ENCODE measurements at regions not wholly inside any gene's neighbourhood (a gene's known extent, or its start where the extent isn't known, plus 50 kb on each side); places are given as distances from the start of the nearest gene placed in this dataset.

DNA sequence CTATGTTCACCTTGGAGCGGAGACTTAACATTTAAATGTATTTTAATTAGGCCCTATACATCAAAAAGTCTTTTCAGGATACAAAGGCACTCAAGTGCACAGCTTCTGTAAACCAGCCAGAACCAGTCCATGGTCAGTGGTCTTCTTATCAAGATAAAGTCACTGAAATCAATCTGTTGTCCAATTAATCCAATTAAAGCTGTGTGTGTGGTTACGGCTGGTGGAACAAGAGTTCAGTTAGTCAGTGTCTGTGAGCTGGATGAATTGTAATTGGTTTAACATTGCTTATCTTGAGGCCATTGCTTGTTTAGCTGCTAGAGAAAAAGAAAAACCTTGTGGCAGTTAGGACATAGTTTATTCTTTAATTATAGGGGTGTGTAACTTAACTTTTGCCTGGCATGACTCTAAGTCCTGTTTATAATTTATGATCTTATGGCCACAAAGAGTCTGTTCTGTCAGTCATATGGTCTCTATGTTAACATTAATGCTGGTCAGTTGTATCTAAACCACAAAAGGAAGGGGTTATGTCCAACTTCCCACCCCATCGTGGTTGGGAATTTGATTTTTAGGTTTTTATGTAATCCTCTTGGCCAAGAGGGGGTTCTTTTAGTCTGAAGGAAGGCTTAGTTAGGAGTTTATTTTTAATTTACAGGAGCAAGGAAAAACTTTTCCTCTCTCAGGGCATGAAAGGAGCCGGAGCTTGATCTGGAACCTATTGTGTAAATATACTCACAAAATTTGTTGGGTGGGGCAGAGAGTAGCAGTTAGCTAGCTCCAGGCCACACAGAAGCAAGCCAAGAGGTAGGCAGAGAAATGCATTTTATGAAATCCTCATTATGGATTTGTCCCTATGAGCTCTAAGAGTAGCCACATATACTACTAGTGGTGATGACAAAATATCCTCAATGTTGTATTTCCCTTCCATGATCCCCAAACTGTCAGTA is 665.7 kb upstream of the ACTRT1 start:
- Histone ChIP-seq H4K12ac (ENCODE audit: low read depth, low read length) (no peak overlapping the region), H3K79me1 (ENCODE audit: low read length) (no peaks in the 10 kb centered on the region), H4K91ac (ENCODE audit: low read depth, low read length) (no peak overlapping the region), H3K9me3 (ENCODE audit: insufficient read depth, low read depth, low read length) (no peaks in the 10 kb centered on the region), H3K4me1 (ENCODE audit: control insufficient read depth in 1 of 2, insufficient read depth in 2 of 2, low read length in 2 of 2) (no peaks in the 10 kb centered on the region), H3K27me3 (ENCODE audit: insufficient read depth, low read length) (no peaks in the 10 kb centered on the region), H3K4me3 (ENCODE audit: low read depth, low read length) (no peak overlapping the region), H3K4ac (ENCODE audit: low read depth, low read length) (no peak overlapping the region), H4K8ac (ENCODE audit: low read depth, low read length) (no peak overlapping the region), H3K27ac (ENCODE audit: low read depth, low read length) (no peak overlapping the region), H3K36me3 (ENCODE audit: control insufficient read depth in 1 of 2, insufficient read depth in 2 of 2, low read length in 2 of 2) (no peaks in the 10 kb centered on the region), H2AFZ (ENCODE audit: insufficient read depth, low read length, poor library complexity) (no peak overlapping the region), H3K23ac (ENCODE audit: low read length) (no peak overlapping the region), H3K79me2 (ENCODE audit: control insufficient read depth, insufficient read depth, low read length, poor library complexity) (no peaks in the 10 kb centered on the region), H2BK12ac (ENCODE audit: low read length) (no peak overlapping the region), H3K4me2 (ENCODE audit: low read length) (no peak overlapping the region), H2BK5ac (ENCODE audit: low read depth, low read length, poor library complexity) (no peak overlapping the region), H3K18ac (ENCODE audit: low read length) (no peak overlapping the region), H2AK5ac (ENCODE audit: low read length) (no peak overlapping the region), H3K14ac (ENCODE audit: low read length) (no peak overlapping the region), H3K9ac (ENCODE audit: low read length) (no peak overlapping the region), H2BK120ac (ENCODE audit: insufficient read depth, low read length, poor library complexity) (no peak overlapping the region)
- WGBS (ENCODE audit: extremely low coverage, insufficient coverage, insufficient read length) = no CpG with 5 or more reads among the region's 4 CpGs
- DNase-seq = no peak

DNA sequence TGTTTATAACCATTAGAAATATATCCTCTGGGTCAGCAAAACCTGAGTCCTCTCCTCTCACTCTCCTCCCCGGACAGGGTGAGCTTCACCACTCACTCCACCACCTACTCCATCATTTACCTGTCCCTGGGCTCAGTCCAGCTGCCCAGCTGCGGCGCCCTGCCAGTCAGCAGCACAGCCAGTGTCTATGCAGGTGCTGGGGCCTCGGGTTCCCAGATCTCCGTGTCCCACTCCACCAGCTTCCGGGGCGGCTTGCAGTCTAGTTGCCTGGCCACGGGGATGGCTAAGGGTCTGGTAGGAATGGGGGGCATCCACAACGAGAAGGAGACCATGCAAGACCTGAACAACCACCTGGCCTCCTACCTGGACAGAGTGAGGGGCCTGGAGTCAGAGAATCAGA is 662.2 kb upstream of the ACTRT1 start:
- Histone ChIP-seq H2BK5ac (ENCODE audit: low read depth, low read length, poor library complexity) (no peak overlapping the region), H2AK5ac (ENCODE audit: low read length) (no peak overlapping the region)
- no peak for DNase-seq

DNA sequence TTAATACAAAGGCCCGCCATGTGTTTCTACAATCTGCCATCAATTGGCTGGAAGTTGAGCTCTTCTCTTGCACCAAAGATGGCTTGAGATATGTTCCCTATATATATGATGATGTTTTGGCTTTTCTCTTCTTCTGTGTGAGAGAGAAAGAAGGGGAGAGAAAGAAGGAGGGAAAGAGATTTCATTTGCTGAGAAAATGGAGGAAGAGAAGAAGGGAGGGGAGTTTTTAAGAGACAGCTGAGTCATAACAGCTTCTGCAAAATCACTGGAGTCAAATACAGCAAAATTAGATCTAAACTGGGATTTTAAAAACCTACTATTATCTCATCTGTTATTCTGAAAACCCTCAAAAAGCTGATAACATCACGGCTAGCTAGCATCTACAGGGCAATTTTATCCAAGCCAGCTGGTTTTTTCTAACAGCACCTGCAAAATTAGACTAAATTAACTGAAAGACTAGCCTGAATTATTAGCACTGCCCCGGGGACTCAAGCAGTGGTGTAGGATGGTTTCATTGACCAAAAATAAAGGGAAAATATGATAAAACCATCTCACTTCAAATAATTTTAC is 647.6 kb upstream of the ACTRT1 start:
- Histone ChIP-seq H3K27ac (ENCODE audit: low read depth, low read length) (no peak overlapping the region), H3K36me3 (ENCODE audit: control insufficient read depth in 1 of 2, insufficient read depth in 2 of 2, low read length in 2 of 2) (no peaks in the 10 kb centered on the region), H2BK12ac (ENCODE audit: low read length) (no peak overlapping the region), H2BK120ac (ENCODE audit: insufficient read depth, low read length, poor library complexity) (no peak overlapping the region), H3K14ac (ENCODE audit: low read length) (no peak overlapping the region), H2AK5ac (ENCODE audit: low read length) (no peak overlapping the region), H3K79me2 (ENCODE audit: control insufficient read depth, insufficient read depth, low read length, poor library complexity) (no peaks in the 10 kb centered on the region), H4K12ac (ENCODE audit: low read depth, low read length) (no peak overlapping the region), H3K79me1 (ENCODE audit: low read length) (no peaks in the 10 kb centered on the region), H3K4me1 (ENCODE audit: control insufficient read depth in 1 of 2, insufficient read depth in 2 of 2, low read length in 2 of 2) (no peaks in the 10 kb centered on the region), H3K4ac (ENCODE audit: low read depth, low read length) (no peak overlapping the region), H3K9me3 (ENCODE audit: insufficient read depth, low read depth, low read length) (no peaks in the 10 kb centered on the region), H3K4me2 (ENCODE audit: low read length) (no peak overlapping the region), H4K91ac (ENCODE audit: low read depth, low read length) (no peak overlapping the region), H3K9ac (ENCODE audit: low read length) (no peak overlapping the region), H2AFZ (ENCODE audit: insufficient read depth, low read length, poor library complexity) (no peak overlapping the region), H3K18ac (ENCODE audit: low read length) (no peak overlapping the region), H2BK5ac (ENCODE audit: low read depth, low read length, poor library complexity) (no peak overlapping the region), H4K8ac (ENCODE audit: low read depth, low read length) (no peak overlapping the region), H3K27me3 (ENCODE audit: insufficient read depth, low read length) (no peaks in the 10 kb centered on the region), H3K4me3 (ENCODE audit: low read depth, low read length) (no peak overlapping the region), H3K23ac (ENCODE audit: low read length) (no peak overlapping the region)
- DNase-seq = no peak
- no CpG with 5 or more reads among the region's 3 CpGs for WGBS (ENCODE audit: extremely low coverage, insufficient coverage, insufficient read length)

More for the DNA sequence above, 662.2 kb upstream of the ACTRT1 start:
- H3K79me2 ChIP-seq (ENCODE audit: control insufficient read depth, insufficient read depth, low read length, poor library complexity) = no peaks in the 10 kb centered on the region
- H2BK120ac ChIP-seq (ENCODE audit: insufficient read depth, low read length, poor library complexity) = no peak overlapping the region
- H3K4me1 ChIP-seq (ENCODE audit: control insufficient read depth in 1 of 2, insufficient read depth in 2 of 2, low read length in 2 of 2) = no peaks in the 10 kb centered on the region
- no peak overlapping the region for H3K27ac ChIP-seq (ENCODE audit: low read depth, low read length)
- no peak overlapping the region for H3K4me2 ChIP-seq (ENCODE audit: low read length)
- no peak overlapping the region for H3K9ac ChIP-seq (ENCODE audit: low read length)
- H3K18ac ChIP-seq (ENCODE audit: low read length) = no peak overlapping the region
- no peak overlapping the region for H2BK12ac ChIP-seq (ENCODE audit: low read length)
- no peak overlapping the region for H4K91ac ChIP-seq (ENCODE audit: low read depth, low read length)
- H4K12ac ChIP-seq (ENCODE audit: low read depth, low read length) = no peak overlapping the region
- H3K36me3 ChIP-seq (ENCODE audit: control insufficient read depth in 1 of 2, insufficient read depth in 2 of 2, low read length in 2 of 2) = no peaks in the 10 kb centered on the region
- no peak overlapping the region for H3K23ac ChIP-seq (ENCODE audit: low read length)
- no peaks in the 10 kb centered on the region for H3K79me1 ChIP-seq (ENCODE audit: low read length)
- H4K8ac ChIP-seq (ENCODE audit: low read depth, low read length) = no peak overlapping the region
- no peak overlapping the region for H3K14ac ChIP-seq (ENCODE audit: low read length)
- no peak overlapping the region for H2AFZ ChIP-seq (ENCODE audit: insufficient read depth, low read length, poor library complexity)
- H3K4ac ChIP-seq (ENCODE audit: low read depth, low read length) = no peak overlapping the region
- H3K27me3 ChIP-seq (ENCODE audit: insufficient read depth, low read length) = no peaks in the 10 kb centered on the region
- H3K4me3 ChIP-seq (ENCODE audit: low read depth, low read length) = no peak overlapping the region
- no CpG with 5 or more reads among the region's 9 CpGs for WGBS (ENCODE audit: extremely low coverage, insufficient coverage, insufficient read length)
- H3K9me3 ChIP-seq (ENCODE audit: insufficient read depth, low read depth, low read length) = no peaks in the 10 kb centered on the region

DNA sequence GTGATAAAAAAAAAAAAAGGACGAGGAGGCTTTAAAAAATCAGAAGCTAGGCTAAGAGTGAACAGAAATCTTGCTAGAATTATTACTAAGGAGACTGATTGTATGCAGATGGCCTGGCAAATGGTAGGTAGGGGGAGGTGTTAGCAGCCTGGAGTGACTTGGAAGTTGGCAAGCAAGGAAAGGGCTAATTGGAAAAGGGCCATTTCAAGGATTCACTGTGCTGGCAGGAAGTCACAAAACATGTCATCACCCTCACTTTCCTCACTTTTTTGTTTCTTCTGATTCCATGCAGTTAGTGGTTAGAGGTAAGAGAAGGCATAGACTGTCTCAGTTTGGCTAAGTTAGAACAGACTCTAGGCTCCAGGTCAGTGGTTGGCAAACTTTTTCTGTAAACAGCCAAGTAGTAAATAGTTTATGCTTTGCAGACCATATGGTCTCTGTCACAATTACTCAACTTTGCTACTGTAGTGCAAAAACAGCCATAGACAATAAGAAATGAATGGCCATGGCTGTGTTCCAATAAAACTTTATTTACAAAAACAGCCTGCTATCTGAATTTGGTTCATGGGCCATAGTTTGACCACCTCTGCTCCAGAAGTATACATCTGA is 646.5 kb upstream of the ACTRT1 start:
- H3K4ac ChIP-seq (ENCODE audit: low read depth, low read length) = no peak overlapping the region
- no peak overlapping the region for H3K4me2 ChIP-seq (ENCODE audit: low read length)
- H3K4me3 ChIP-seq (ENCODE audit: low read depth, low read length) = no peak overlapping the region
- H3K4me1 ChIP-seq (ENCODE audit: control insufficient read depth in 1 of 2, insufficient read depth in 2 of 2, low read length in 2 of 2) = no peaks in the 10 kb centered on the region
- no peak overlapping the region for H2BK120ac ChIP-seq (ENCODE audit: insufficient read depth, low read length, poor library complexity)
- no peak overlapping the region for H3K18ac ChIP-seq (ENCODE audit: low read length)
- no CpG with 5 or more reads among the region's 1 CpG for WGBS (ENCODE audit: extremely low coverage, insufficient coverage, insufficient read length)
- no peak overlapping the region for H3K23ac ChIP-seq (ENCODE audit: low read length)
- H3K79me2 ChIP-seq (ENCODE audit: control insufficient read depth, insufficient read depth, low read length, poor library complexity) = no peaks in the 10 kb centered on the region
- H3K27me3 ChIP-seq (ENCODE audit: insufficient read depth, low read length) = no peaks in the 10 kb centered on the region
- no peak overlapping the region for H4K8ac ChIP-seq (ENCODE audit: low read depth, low read length)
- H3K9me3 ChIP-seq (ENCODE audit: insufficient read depth, low read depth, low read length) = no peaks in the 10 kb centered on the region
- H2AK5ac ChIP-seq (ENCODE audit: low read length) = no peak overlapping the region
- no peak overlapping the region for H2BK12ac ChIP-seq (ENCODE audit: low read length)
- no peak overlapping the region for H3K27ac ChIP-seq (ENCODE audit: low read depth, low read length)
- no peaks in the 10 kb centered on the region for H3K79me1 ChIP-seq (ENCODE audit: low read length)
- no peak for DNase-seq
- no peak overlapping the region for H3K9ac ChIP-seq (ENCODE audit: low read length)
- no peak overlapping the region for H4K91ac ChIP-seq (ENCODE audit: low read depth, low read length)
- H3K36me3 ChIP-seq (ENCODE audit: control insufficient read depth in 1 of 2, insufficient read depth in 2 of 2, low read length in 2 of 2) = no peaks in the 10 kb centered on the region
- no peak overlapping the region for H4K12ac ChIP-seq (ENCODE audit: low read depth, low read length)
- no peak overlapping the region for H2AFZ ChIP-seq (ENCODE audit: insufficient read depth, low read length, poor library complexity)
- H3K14ac ChIP-seq (ENCODE audit: low read length) = no peak overlapping the region
- H2BK5ac ChIP-seq (ENCODE audit: low read depth, low read length, poor library complexity) = no peak overlapping the region
